Activated CD8-positive, alpha-beta T cell treated with anti-CD3 and anti-CD28 coated beads for 36 hours (primary cell): ENCODE measurements at regions not wholly inside any gene's neighbourhood (a gene's known extent, or its start where the extent isn't known, plus 50 kb on each side); places are given as distances from the start of the nearest gene placed in this dataset.

Experiments
- ATAC-seq: fragments of 200-7000 bp; cut with Tn5 transposase; one replicate; pipeline ENCODE4 v1.10.0; 2021; ENCODE audit warnings: mild to moderate bottlenecking, moderate library complexity
- CTCF ChIA-PET: fragments of 350-600 bp; sonication (Branson Sonifier 250); formaldehyde crosslinking; loops from one replicate; lab custom pipeline; 2021; ENCODE audit warnings: antibody characterized with exemption; lab: Charles Lee
- POLR2A ChIA-PET: fragments of 350-600 bp; sonication (Branson Sonifier 250); formaldehyde crosslinking; loops from one replicate; lab custom pipeline; 2021; ENCODE audit warnings: antibody characterized with exemption; lab: Charles Lee
- DNase-seq: peaks from one replicate; pipeline ENCODE4 v3.0.0-alpha.2; 2020
- H3K27ac Mint-ChIP-seq: one replicate; pipeline ENCODE4 v1.8.0; 2021; ENCODE audit warnings: mild to moderate bottlenecking, mixed read lengths
- H3K27me3 Mint-ChIP-seq: one replicate; pipeline ENCODE4 v1.8.0; 2021; ENCODE audit warnings: mixed read lengths
- H3K36me3 Mint-ChIP-seq: one replicate; pipeline ENCODE4 v1.8.0; 2021; ENCODE audit warnings: low read depth, mixed read lengths
- H3K4me1 Mint-ChIP-seq: one replicate; pipeline ENCODE4 v1.8.0; 2021; ENCODE audit warnings: low read depth, mixed read lengths
- H3K4me3 Mint-ChIP-seq: one replicate; pipeline ENCODE4 v1.8.0; 2021; ENCODE audit warnings: mild to moderate bottlenecking, moderate library complexity, mixed read lengths
- H3K9me3 Mint-ChIP-seq: one replicate; pipeline ENCODE4 v1.8.0; 2021; ENCODE audit warnings: mixed read lengths
- intact Hi-C: fragments of 100-400 bp; cut with micrococcal nuclease; formaldehyde crosslinking; loops from one replicate; pipeline ENCODE4 v1.10.0; 2022
- TF ChIP-seq, protein P1 (sequence below): fragments of 200-600 bp; IDR thresholded peaks from one replicate; pipeline ENCODE4 v1.8.0; 2022; ENCODE audit warnings: antibody characterized with exemption, mild to moderate bottlenecking

DNA sequence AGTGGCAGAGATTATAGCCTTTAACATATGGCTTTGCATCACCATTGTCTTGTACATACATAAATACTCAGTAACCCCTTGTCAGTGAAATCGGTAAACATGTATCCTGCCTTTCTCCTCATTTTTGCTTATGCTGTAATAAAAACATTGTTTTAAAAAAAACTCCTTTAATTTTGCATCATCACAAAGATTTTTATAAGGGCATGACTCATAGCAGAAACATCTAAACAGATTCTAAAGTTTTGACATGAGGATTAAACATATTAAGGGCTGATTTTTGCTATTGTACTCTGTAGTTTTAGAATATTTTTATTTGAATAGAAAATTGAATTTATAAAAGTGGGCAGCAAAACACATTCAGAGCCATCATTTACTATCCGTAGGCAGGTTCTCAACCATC, 275.9 kb downstream of the ZIC4 start:
- ChIA-PET POLR2A (no interaction called here), CTCF (no interaction called here)
- Mint-ChIP-seq H3K27me3 (no peaks in the 10 kb centered on the region), H3K4me1 (no peaks in the 10 kb centered on the region), H3K9me3 (peaks cover 4% of the 10 kb centered on the region), H3K27ac (no peak overlapping the region), H3K4me3 (no peak overlapping the region), H3K36me3 (no peaks in the 10 kb centered on the region)
- ATAC-seq: no peak
- TF ChIP-seq, protein P1, sequence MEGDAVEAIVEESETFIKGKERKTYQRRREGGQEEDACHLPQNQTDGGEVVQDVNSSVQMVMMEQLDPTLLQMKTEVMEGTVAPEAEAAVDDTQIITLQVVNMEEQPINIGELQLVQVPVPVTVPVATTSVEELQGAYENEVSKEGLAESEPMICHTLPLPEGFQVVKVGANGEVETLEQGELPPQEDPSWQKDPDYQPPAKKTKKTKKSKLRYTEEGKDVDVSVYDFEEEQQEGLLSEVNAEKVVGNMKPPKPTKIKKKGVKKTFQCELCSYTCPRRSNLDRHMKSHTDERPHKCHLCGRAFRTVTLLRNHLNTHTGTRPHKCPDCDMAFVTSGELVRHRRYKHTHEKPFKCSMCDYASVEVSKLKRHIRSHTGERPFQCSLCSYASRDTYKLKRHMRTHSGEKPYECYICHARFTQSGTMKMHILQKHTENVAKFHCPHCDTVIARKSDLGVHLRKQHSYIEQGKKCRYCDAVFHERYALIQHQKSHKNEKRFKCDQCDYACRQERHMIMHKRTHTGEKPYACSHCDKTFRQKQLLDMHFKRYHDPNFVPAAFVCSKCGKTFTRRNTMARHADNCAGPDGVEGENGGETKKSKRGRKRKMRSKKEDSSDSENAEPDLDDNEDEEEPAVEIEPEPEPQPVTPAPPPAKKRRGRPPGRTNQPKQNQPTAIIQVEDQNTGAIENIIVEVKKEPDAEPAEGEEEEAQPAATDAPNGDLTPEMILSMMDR: no peak
- DNase-seq: no peak
- intact Hi-C loops: no loop called here

DNA sequence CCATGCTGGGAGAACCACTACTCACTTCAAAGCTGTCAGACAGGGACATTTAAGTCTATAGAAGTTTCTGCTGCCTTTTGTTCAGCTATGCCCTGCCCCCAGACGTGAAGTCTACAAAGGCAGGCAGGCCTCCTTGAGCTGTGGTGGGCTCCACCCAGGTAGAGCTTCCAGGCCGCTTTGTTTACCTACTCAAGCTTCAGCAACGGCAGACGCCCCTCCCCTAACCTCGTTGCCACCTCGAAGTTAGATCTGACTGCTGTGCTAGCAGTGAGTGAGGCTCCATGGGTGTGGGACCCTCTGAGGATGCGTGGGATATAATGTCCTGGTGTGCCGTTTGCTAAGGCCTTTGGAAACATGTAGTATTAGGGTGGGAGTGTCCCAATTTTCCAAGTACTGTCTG, 276.7 kb downstream of the ZIC4 start:
- Mint-ChIP-seq H3K27ac (no peak overlapping the region), H3K4me1 (no peaks in the 10 kb centered on the region), H3K9me3 (peaks cover 4% of the 10 kb centered on the region), H3K27me3 (no peaks in the 10 kb centered on the region), H3K36me3 (no peaks in the 10 kb centered on the region), H3K4me3 (no peak overlapping the region)
- POLR2A ChIA-PET: no interaction called here
- DNase-seq (no peak), ATAC-seq (no peak)
- CTCF ChIA-PET: no interaction called here
- TF ChIP-seq, protein P1: no peak
- intact Hi-C loops: no loop called here

DNA sequence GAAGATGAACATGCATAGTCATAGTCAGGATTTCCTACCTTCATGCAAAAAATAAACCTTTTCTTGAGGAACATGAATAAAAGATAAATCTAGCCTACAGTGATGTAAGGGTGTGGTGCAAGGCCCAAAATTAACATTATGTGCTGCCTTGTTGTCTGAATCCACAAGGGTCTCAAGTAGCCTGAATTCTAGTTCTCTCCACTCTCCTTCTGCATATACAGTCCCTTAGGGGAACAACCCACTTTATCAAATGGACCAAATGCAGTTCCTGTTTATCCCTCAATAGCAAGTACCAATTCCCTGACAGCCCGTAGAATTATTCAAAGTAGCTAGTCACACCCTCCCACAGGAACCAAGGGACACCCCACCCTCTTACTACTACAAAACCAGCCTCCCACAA, 284.0 kb downstream of the ZIC4 start:
- intact Hi-C loops: no loop called here
- Mint-ChIP-seq H3K27me3 (no peaks in the 10 kb centered on the region), H3K4me1 (no peaks in the 10 kb centered on the region), H3K9me3 (no peaks in the 10 kb centered on the region), H3K4me3 (no peak overlapping the region), H3K36me3 (no peaks in the 10 kb centered on the region), H3K27ac (no peak overlapping the region)
- CTCF ChIA-PET: no interaction called here
- ATAC-seq (no peak), DNase-seq (no peak)
- POLR2A ChIA-PET: no interaction called here
- TF ChIP-seq, protein P1: no peak

DNA sequence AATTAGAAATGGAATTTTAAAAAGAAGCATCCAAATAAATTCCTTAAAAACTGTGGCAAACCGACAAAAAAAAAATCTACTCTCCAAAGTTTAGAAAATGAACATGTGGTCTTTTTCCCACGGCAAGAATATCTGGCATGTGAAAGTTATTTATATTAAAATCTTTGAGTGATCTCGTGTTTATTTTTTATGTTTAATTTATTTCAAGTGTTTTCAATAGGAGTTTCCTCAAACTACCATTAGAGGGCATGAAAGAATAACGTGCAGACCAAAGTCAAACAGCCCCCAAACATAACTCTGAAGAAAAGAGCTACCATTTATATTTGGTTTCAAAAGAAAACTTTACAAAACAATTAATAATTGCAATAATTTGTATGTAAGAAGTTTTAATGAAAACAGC, 286.4 kb downstream of the ZIC4 start:
- H3K9me3 Mint-ChIP-seq: peaks cover 2% of the 10 kb centered on the region
- H3K4me1 Mint-ChIP-seq: no peaks in the 10 kb centered on the region
- intact Hi-C loops: no loop called here
- no peaks in the 10 kb centered on the region for H3K36me3 Mint-ChIP-seq
- ATAC-seq: no peak
- ChIA-PET POLR2A (no interaction called here), CTCF (no interaction called here)
- no peak overlapping the region for H3K27ac Mint-ChIP-seq
- H3K27me3 Mint-ChIP-seq: no peaks in the 10 kb centered on the region
- TF ChIP-seq, protein P1: peak; percentile 9
- H3K4me3 Mint-ChIP-seq: no peak overlapping the region
- DNase-seq: no peak

DNA sequence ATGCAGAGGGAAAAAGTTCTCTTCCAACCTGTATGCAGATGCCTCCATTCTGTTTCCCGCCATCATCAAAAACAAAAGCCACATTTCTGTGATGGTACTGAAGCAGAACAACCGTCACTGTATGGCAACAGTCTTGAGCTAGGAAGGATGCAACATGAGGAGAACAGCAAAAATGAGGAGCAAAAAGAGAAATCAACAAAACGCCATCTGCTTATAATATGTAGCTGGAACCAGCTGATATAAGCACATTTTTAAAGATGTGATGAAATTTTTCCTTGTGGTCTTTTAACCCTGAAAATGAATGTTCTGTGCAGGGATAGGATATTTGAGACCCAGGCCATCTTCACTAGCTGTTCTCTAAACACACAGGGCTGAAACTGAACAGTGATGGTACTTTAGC, 287.0 kb downstream of the ZIC4 start:
- no peaks in the 10 kb centered on the region for H3K4me1 Mint-ChIP-seq
- no peak overlapping the region for H3K4me3 Mint-ChIP-seq
- H3K27ac Mint-ChIP-seq: no peak overlapping the region
- H3K9me3 Mint-ChIP-seq: peaks cover 2% of the 10 kb centered on the region
- DNase-seq (no peak), ATAC-seq (no peak)
- intact Hi-C loops: no loop called here
- no peaks in the 10 kb centered on the region for H3K27me3 Mint-ChIP-seq
- H3K36me3 Mint-ChIP-seq: no peaks in the 10 kb centered on the region
- CTCF ChIA-PET: no interaction called here
- TF ChIP-seq, protein P1: no peak
- POLR2A ChIA-PET: no interaction called here
